ENCODE measurements at regions not wholly inside any gene's neighbourhood (a gene's known extent, or its start where the extent isn't known, plus 50 kb on each side); places are given as distances from the start of the nearest gene placed in this dataset.

GRCh38 chr18:66724664-66725356, 120.9 kb upstream of the CDH19 start:
- DNase-seq = no peak

GRCh38 chr18:66722671-66723070, 118.8 kb upstream of the CDH19 start:
- no peak for DNase-seq

- DNase-seq = no peak
These were observed 104.8 kb upstream of the CDH19 start for GRCh38 chr18:66708646-66709045.

GRCh38 chr18:66707473-66707872, 103.6 kb upstream of the CDH19 start:
- DNase-seq = no peak

GRCh38 chr18:66695281-66695680, 91.4 kb upstream of the CDH19 start:
- no peak for DNase-seq

GRCh38 chr18:66694852-66695251, 91.0 kb upstream of the CDH19 start:
- no peak for DNase-seq

- DNase-seq = no peak
These were observed 83.7 kb upstream of the CDH19 start for GRCh38 chr18:66687635-66688034.

- no peak for DNase-seq
These were observed 79.0 kb upstream of the CDH19 start for GRCh38 chr18:66682855-66683322.

- DNase-seq = no peak
These were observed 72.8 kb upstream of the CDH19 start for GRCh38 chr18:66676699-66677098.

GRCh38 chr18:66674286-66674685, 70.4 kb upstream of the CDH19 start:
- DNase-seq = no peak

- no peak for DNase-seq
These were observed 64.8 kb upstream of the CDH19 start for GRCh38 chr18:66668706-66669105.

- no peak for DNase-seq
These were observed 58.7 kb upstream of the CDH19 start for GRCh38 chr18:66662632-66663031.

- DNase-seq = no peak
These were observed 51.5 kb upstream of the CDH19 start for GRCh38 chr18:66655407-66655806.
